A549 (cell line): ENCODE measurements at regions not wholly inside any gene's neighbourhood (a gene's known extent, or its start where the extent isn't known, plus 50 kb on each side); places are given as distances from the start of the nearest gene placed in this dataset.

Experiments
- ATAC-seq, 2 experiments: fragments of 200-7000 bp in 1 of 2; fragments of >200 bp in 1 of 2; cut with Nextera tagmentation in 1 of 2; cut with Tn5 transposase in 1 of 2; 3 replicates each; pipeline versions ENCODE4 v1.8.0 to v1.9.1; 2018 to 2020; ENCODE audit warnings: mild to moderate bottlenecking in 1 of 2, moderate library complexity in 1 of 2
- CTCF ChIA-PET: fragments of 300-600 bp; sonication (Branson Sonifier 250); formaldehyde crosslinking; extraction: SDS; loops from one replicate; lab custom pipeline; 2021; ENCODE audit warnings: antibody characterized with exemption, inconsistent platforms; lab: Yijun Ruan, JAX
- POLR2A ChIA-PET: fragments of 350-600 bp; formaldehyde crosslinking; extraction: SDS; loops from one replicate; lab custom pipeline; 2021; ENCODE audit warnings: antibody characterized with exemption, inconsistent platforms; lab: Yijun Ruan, JAX
- DNase-seq, 2 experiments: peaks; one replicate each; pipeline versions ENCODE4 v3.0.0 to v3.0.0-alpha.2; 2011 to 2016; ENCODE audit warnings: low read depth in 1 of 2, low spot score in 1 of 2
- FAIRE-seq: peaks from 2 replicates; lab custom pipeline; 2011; peaks lifted over from hg19 to GRCh38; lab: Jason Lieb, UNC
- H3K27ac ChIP-seq, 2 experiments: fragments of >200 bp; sonication (Bioruptor Twin); formaldehyde crosslinking; 3 replicates each; pipeline ENCODE4 v1.5.1; 2016 to 2017
- H3K4me1 ChIP-seq: fragments of >200 bp; sonication (Bioruptor Twin); formaldehyde crosslinking; 3 replicates; pipeline ENCODE4 v1.6.1; 2016
- H3K4me2 ChIP-seq: fragments of >200 bp; sonication (Bioruptor Twin); formaldehyde crosslinking; 3 replicates; pipeline ENCODE4 v1.6.1; 2016
- H3K4me3 ChIP-seq: fragments of >200 bp; sonication (Bioruptor Twin); formaldehyde crosslinking; 3 replicates; pipeline ENCODE4 v1.5.1; 2016
- H3K9me3 ChIP-seq: fragments of >200 bp; sonication (Bioruptor Twin); formaldehyde crosslinking; 3 replicates; pipeline ENCODE4 v1.6.1; 2016
- BHLHE40 ChIP-seq: IDR thresholded peaks from 2 replicates; pipeline ENCODE4 v1.6.1; 2012; ENCODE audit warnings: low read depth, low read length, inconsistent platforms
- CBX8 ChIP-seq: fragments of 200-600 bp; sonication (generic); IDR thresholded peaks from 2 replicates; pipeline ENCODE4 v1.6.1; 2016
- CHD2 ChIP-seq: fragments of 150-350 bp; IDR thresholded peaks from 2 replicates; pipeline ENCODE4 v1.6.1; 2014; ENCODE audit warnings: low read length; ENCODE audit not compliant: partially characterized antibody
- EHF ChIP-seq: fragments of 250-450 bp; sonication (Bioruptor Pico); IDR thresholded peaks from 2 replicates; pipeline ENCODE4 v1.5.0; 2020; ENCODE audit warnings: mild to moderate bottlenecking
- ESRRA ChIP-seq: fragments of 150-350 bp; IDR thresholded peaks from 2 replicates; pipeline ENCODE4 v1.6.1; 2014; ENCODE audit warnings: mild to moderate bottlenecking, low read length, borderline replicate concordance
- FOSB ChIP-seq: fragments of 250-450 bp; sonication (Bioruptor Pico); IDR thresholded peaks from 2 replicates; pipeline ENCODE4 v1.5.0; 2020; ENCODE audit warnings: mild to moderate bottlenecking, moderate library complexity
- FOSL2 ChIP-seq, 2 experiments: fragments of 450-650 bp in 1 of 2; fragments of >200 bp in 1 of 2; sonication (Bioruptor Twin) in 1 of 2; formaldehyde crosslinking; IDR thresholded peaks; 2 replicates each; pipeline versions ENCODE4 v1.5.0 to v1.6.1; 2016 to 2020; ENCODE audit warnings: mild to moderate bottlenecking in 1 of 2, moderate library complexity in 1 of 2
- FOXS1 ChIP-seq: fragments of 250-450 bp; sonication (Bioruptor Pico); IDR thresholded peaks from 2 replicates; pipeline ENCODE4 v1.5.0; 2020; ENCODE audit warnings: mild to moderate bottlenecking, moderate library complexity
- GATA3 ChIP-seq: IDR thresholded peaks from 2 replicates; pipeline ENCODE4 v1.6.1; 2012; ENCODE audit warnings: borderline replicate concordance
- HDAC2 ChIP-seq: fragments of 200-600 bp; sonication (generic); IDR thresholded peaks from 2 replicates; pipeline ENCODE4 v1.6.1; 2016
- HEYL ChIP-seq: fragments of 250-450 bp; sonication (Bioruptor Pico); IDR thresholded peaks from 2 replicates; pipeline ENCODE4 v1.8.0; 2021; ENCODE audit warnings: mild to moderate bottlenecking, moderate library complexity
- HOXA7 ChIP-seq: fragments of 250-450 bp; sonication (Bioruptor Pico); IDR thresholded peaks from 2 replicates; pipeline ENCODE4 v1.5.0; 2020; ENCODE audit warnings: mild to moderate bottlenecking, moderate library complexity
- HOXB5 ChIP-seq: fragments of 250-450 bp; sonication (Bioruptor Pico); IDR thresholded peaks from 2 replicates; pipeline ENCODE4 v1.5.0; 2020; ENCODE audit warnings: mild to moderate bottlenecking, moderate library complexity
- JUN ChIP-seq, 2 experiments: fragments of >200 bp; sonication (Bioruptor Twin); formaldehyde crosslinking; IDR thresholded peaks; 2 replicates in 1 of 2; 3 replicates in 1 of 2; pipeline ENCODE4 v1.6.1; 2016 to 2017
- JUNB ChIP-seq: fragments of >200 bp; sonication (Bioruptor Twin); formaldehyde crosslinking; IDR thresholded peaks from 2 replicates; pipeline ENCODE4 v1.6.1; 2016
- MAFK ChIP-seq: fragments of 450-650 bp; IDR thresholded peaks from 2 replicates; pipeline ENCODE4 v1.6.1; 2014; ENCODE audit not compliant: partially characterized antibody
- MAZ ChIP-seq: fragments of 150-350 bp; IDR thresholded peaks from 2 replicates; pipeline ENCODE4 v1.6.1; 2014; ENCODE audit warnings: antibody characterized with exemption, low read depth, low read length, borderline replicate concordance
- MYC ChIP-seq: IDR thresholded peaks from 2 replicates; pipeline ENCODE4 v1.6.1; 2012; ENCODE audit warnings: mild to moderate bottlenecking, inconsistent platforms, low read length, improper control_type of control experiment, borderline replicate concordance
- NPAS2 ChIP-seq: fragments of 250-450 bp; sonication (Bioruptor Pico); IDR thresholded peaks from 2 replicates; pipeline ENCODE4 v1.8.0; 2022; ENCODE audit warnings: mild to moderate bottlenecking, moderate library complexity, borderline replicate concordance
- PHF8 ChIP-seq: fragments of 200-600 bp; sonication (generic); IDR thresholded peaks from 2 replicates; pipeline ENCODE4 v1.6.1; 2016; ENCODE audit warnings: low read depth, mild to moderate bottlenecking, antibody characterized with exemption, moderate library complexity, borderline replicate concordance
- POLR2AphosphoS2 ChIP-seq: conservative IDR thresholded peaks from 2 replicates; pipeline ENCODE4 v1.6.1; 2012; ENCODE audit warnings: low read length, improper control_type of control experiment, inconsistent platforms
- RNF2 ChIP-seq: fragments of 200-600 bp; sonication (generic); IDR thresholded peaks from 2 replicates; pipeline ENCODE4 v1.6.1; 2016; ENCODE audit warnings: low read depth, mild to moderate bottlenecking, antibody characterized with exemption, moderate library complexity, borderline replicate concordance
- ZFP36 ChIP-seq: fragments of 450-650 bp; IDR thresholded peaks from 2 replicates; pipeline ENCODE4 v1.6.1; 2014; ENCODE audit warnings: borderline replicate concordance; ENCODE audit not compliant: partially characterized antibody
- WGBS: methylation state at CpG from one replicate; pipeline ENCODE4 v1.1.6; 2017; ENCODE audit errors: missing lambda C conversion rate; 5-methylcytosine and 5-hydroxymethylcytosine counted together
- TF ChIP-seq, protein P1 (sequence below): fragments of >200 bp; sonication (Bioruptor Twin); formaldehyde crosslinking; IDR thresholded peaks from 3 replicates; pipeline ENCODE4 v1.5.1; 2016
- TF ChIP-seq, protein P2 (sequence below): IDR thresholded peaks from 2 replicates; pipeline ENCODE4 v1.6.1; 2012
- TF ChIP-seq, protein P3 (sequence below): IDR thresholded peaks from 2 replicates; pipeline ENCODE4 v1.6.1; 2012
- TF ChIP-seq, protein P4 (sequence below): fragments of 250-450 bp; sonication (Bioruptor Pico); IDR thresholded peaks from 2 replicates; pipeline ENCODE4 v1.5.0; 2020; ENCODE audit warnings: low read depth, mild to moderate bottlenecking, moderate library complexity
- TF ChIP-seq, protein P5 (sequence below): fragments of >200 bp; sonication (Bioruptor Twin); formaldehyde crosslinking; IDR thresholded peaks from 3 replicates; pipeline ENCODE4 v1.6.1; 2016

DNA sequence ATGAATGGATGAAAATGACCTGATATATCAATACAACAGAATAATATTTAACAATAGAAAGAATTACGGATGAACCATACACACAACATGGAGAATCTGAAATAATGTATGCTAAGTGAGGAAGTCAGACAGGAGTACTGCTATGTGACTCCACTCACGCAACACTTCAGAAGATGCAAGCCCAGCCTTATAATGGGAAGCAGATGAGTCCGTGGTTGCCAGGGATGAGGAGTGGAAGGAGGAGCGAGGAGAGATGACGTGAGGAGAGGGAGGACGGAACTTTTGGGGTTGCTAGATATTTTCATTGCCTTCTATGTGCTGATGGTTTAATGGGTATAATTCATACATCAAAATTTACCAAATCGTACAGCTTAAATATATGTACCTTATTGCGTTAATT is 55.4 kb upstream of the ERCC6L2 start:
- no peak for TF ChIP-seq RNF2
- TF ChIP-seq, protein P1, sequence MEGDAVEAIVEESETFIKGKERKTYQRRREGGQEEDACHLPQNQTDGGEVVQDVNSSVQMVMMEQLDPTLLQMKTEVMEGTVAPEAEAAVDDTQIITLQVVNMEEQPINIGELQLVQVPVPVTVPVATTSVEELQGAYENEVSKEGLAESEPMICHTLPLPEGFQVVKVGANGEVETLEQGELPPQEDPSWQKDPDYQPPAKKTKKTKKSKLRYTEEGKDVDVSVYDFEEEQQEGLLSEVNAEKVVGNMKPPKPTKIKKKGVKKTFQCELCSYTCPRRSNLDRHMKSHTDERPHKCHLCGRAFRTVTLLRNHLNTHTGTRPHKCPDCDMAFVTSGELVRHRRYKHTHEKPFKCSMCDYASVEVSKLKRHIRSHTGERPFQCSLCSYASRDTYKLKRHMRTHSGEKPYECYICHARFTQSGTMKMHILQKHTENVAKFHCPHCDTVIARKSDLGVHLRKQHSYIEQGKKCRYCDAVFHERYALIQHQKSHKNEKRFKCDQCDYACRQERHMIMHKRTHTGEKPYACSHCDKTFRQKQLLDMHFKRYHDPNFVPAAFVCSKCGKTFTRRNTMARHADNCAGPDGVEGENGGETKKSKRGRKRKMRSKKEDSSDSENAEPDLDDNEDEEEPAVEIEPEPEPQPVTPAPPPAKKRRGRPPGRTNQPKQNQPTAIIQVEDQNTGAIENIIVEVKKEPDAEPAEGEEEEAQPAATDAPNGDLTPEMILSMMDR: no peak
- no peak for TF ChIP-seq FOSL2 (IDR thresholded peaks at IDR 0.05)
- TF ChIP-seq FOSL2 (CRISPR knock-in tag; IDR thresholded peaks at IDR 0.05): no peak
- no peak for TF ChIP-seq JUNB
- no peak for TF ChIP-seq ESRRA
- no peak for TF ChIP-seq CHD2
- TF ChIP-seq FOXS1 (CRISPR knock-in tag): no peak
- TF ChIP-seq, protein P2, sequence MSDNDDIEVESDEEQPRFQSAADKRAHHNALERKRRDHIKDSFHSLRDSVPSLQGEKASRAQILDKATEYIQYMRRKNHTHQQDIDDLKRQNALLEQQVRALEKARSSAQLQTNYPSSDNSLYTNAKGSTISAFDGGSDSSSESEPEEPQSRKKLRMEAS: no peak
- TF ChIP-seq, protein P3, sequence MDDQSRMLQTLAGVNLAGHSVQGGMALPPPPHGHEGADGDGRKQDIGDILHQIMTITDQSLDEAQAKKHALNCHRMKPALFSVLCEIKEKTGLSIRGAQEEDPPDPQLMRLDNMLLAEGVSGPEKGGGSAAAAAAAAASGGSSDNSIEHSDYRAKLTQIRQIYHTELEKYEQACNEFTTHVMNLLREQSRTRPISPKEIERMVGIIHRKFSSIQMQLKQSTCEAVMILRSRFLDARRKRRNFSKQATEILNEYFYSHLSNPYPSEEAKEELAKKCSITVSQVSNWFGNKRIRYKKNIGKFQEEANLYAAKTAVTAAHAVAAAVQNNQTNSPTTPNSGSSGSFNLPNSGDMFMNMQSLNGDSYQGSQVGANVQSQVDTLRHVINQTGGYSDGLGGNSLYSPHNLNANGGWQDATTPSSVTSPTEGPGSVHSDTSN: no peak
- TF ChIP-seq, protein P4, sequence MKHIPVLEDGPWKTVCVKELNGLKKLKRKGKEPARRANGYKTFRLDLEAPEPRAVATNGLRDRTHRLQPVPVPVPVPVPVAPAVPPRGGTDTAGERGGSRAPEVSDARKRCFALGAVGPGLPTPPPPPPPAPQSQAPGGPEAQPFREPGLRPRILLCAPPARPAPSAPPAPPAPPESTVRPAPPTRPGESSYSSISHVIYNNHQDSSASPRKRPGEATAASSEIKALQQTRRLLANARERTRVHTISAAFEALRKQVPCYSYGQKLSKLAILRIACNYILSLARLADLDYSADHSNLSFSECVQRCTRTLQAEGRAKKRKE (CRISPR knock-in tag): no peak
- no peak for TF ChIP-seq HEYL (CRISPR knock-in tag)
- no peak for TF ChIP-seq EHF (CRISPR knock-in tag)
- no peak for TF ChIP-seq POLR2AphosphoS2
- TF ChIP-seq HDAC2: no peak
- no peak for TF ChIP-seq CBX8
- no peak for TF ChIP-seq MAFK
- TF ChIP-seq JUN (IDR thresholded peaks at IDR 0.05): no peak
- TF ChIP-seq, protein P5, sequence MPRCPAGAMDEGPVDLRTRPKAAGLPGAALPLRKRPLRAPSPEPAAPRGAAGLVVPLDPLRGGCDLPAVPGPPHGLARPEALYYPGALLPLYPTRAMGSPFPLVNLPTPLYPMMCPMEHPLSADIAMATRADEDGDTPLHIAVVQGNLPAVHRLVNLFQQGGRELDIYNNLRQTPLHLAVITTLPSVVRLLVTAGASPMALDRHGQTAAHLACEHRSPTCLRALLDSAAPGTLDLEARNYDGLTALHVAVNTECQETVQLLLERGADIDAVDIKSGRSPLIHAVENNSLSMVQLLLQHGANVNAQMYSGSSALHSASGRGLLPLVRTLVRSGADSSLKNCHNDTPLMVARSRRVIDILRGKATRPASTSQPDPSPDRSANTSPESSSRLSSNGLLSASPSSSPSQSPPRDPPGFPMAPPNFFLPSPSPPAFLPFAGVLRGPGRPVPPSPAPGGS: no peak
- no peak for TF ChIP-seq FOSB (CRISPR knock-in tag)
- Histone ChIP-seq H3K9me3 (no peaks in the 10 kb centered on the region), H3K27ac (no peak overlapping the region), H3K4me3 (no peak overlapping the region), H3K4me2 (no peak overlapping the region), H3K4me1 (peaks cover 35% of the 10 kb centered on the region)
- ChIA-PET CTCF (no interaction called here), POLR2A (no interaction called here)
- WGBS: 92% methylated on average over 8 of the region's 8 CpGs
- FAIRE-seq: no peak
- no peak for DNase-seq
- ATAC-seq: no peak

DNA sequence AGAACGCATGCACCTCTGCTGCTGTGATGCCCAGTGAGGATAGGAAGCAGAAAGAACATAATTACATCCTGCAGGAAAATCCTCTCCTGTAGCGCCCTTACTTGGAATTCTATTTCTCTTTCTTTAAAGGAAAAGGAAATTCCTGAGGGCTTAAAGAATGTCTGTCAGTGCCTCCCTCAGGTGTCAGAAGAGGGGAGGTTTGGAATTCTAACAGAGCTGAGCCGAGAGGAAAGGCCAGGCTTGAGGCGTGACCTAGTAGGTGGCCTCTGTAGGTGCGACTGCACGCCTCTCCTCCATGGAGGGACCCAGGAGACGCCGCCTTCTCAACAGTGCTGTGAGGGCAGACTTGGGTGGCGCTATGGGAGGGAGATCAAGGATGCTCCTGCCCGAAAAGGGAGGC is 55.9 kb upstream of the ERCC6L2 start:
- no peak for ATAC-seq
- no peak for TF ChIP-seq CHD2
- no peak for TF ChIP-seq MAFK
- no peak for TF ChIP-seq ZFP36
- TF ChIP-seq MAZ: no peak
- no peak for TF ChIP-seq GATA3
- TF ChIP-seq NPAS2 (CRISPR knock-in tag): no peak
- no peak for TF ChIP-seq EHF (CRISPR knock-in tag)
- TF ChIP-seq RNF2: no peak
- TF ChIP-seq PHF8: no peak
- TF ChIP-seq FOSB (CRISPR knock-in tag): no peak
- no peak for TF ChIP-seq JUNB
- TF ChIP-seq HOXB5 (CRISPR knock-in tag): no peak
- TF ChIP-seq HOXA7: no peak
- TF ChIP-seq BHLHE40: no peak
- no peak for TF ChIP-seq MYC
- TF ChIP-seq ESRRA: no peak
- TF ChIP-seq, all 56 proteins: peak for 0

More for the DNA sequence above, 55.9 kb upstream of the ERCC6L2 start:
- H3K9me3 ChIP-seq: no peaks in the 10 kb centered on the region
- 80% methylated on average over 10 of the region's 10 CpGs for WGBS
- H3K4me1 ChIP-seq: peaks cover 39% of the 10 kb centered on the region
- H3K4me2 ChIP-seq: no peak overlapping the region
- FAIRE-seq (no peak), DNase-seq (no peak)
- H3K27ac ChIP-seq: no peak overlapping the region
- no peak overlapping the region for H3K4me3 ChIP-seq
- ChIA-PET CTCF (no interaction called here), POLR2A (no interaction called here)
